GM18861 (cell line): ENCODE measurements at regions not wholly inside any gene's neighbourhood (a gene's known extent, or its start where the extent isn't known, plus 50 kb on each side); places are given as distances from the start of the nearest gene placed in this dataset.
"Not testable (repeated sequence)": the region's sequence is repeated elsewhere in the genome, so short reads cannot be mapped to it uniquely, and the experiment has no call there.

Experiments used
- ATAC-seq: cut with Tn5 transposase; IDR thresholded peaks from one replicate; pipeline ENCODE4 v1.9.1; 2021; ENCODE audit not compliant: unreplicated experiment

- ATAC-seq = no peak
Observed at GRCh38 chr2:53130441-53130943, 637.1 kb upstream of the CHAC2 start.

- ATAC-seq = no peak
Observed at GRCh38 chr2:53129851-53130250, 637.8 kb upstream of the CHAC2 start.

- no peak for ATAC-seq
Observed at GRCh38 chr2:53127061-53127650, 640.4 kb upstream of the CHAC2 start.

GRCh38 chr2:53114991-53115390 lies 652.6 kb upstream of the CHAC2 start:
- no peak for ATAC-seq

GRCh38 chr2:53114582-53114981 lies 653.0 kb upstream of the CHAC2 start:
- no peak for ATAC-seq

- ATAC-seq = not testable (repeated sequence)
Observed at GRCh38 chr2:53112408-53112807, 655.2 kb upstream of the CHAC2 start.

- no peak for ATAC-seq
Observed at GRCh38 chr2:53111406-53111805, 656.2 kb upstream of the CHAC2 start.

GRCh38 chr2:53111004-53111403 lies 656.6 kb upstream of the CHAC2 start:
- ATAC-seq = no peak

GRCh38 chr2:53108246-53108645 lies 659.4 kb upstream of the CHAC2 start:
- no peak for ATAC-seq

GRCh38 chr2:53104263-53104662 lies 663.3 kb upstream of the CHAC2 start:
- ATAC-seq = no peak

GRCh38 chr2:53103679-53104078 lies 663.9 kb upstream of the CHAC2 start:
- no peak for ATAC-seq

GRCh38 chr2:53098696-53099078 lies 668.9 kb upstream of the CHAC2 start:
- no peak for ATAC-seq

GRCh38 chr2:53096351-53096750 lies 671.3 kb upstream of the CHAC2 start:
- ATAC-seq = no peak

GRCh38 chr2:53095664-53096063 lies 671.9 kb upstream of the CHAC2 start:
- no peak for ATAC-seq

- no peak for ATAC-seq
Observed at GRCh38 chr2:53095227-53095626, 672.4 kb upstream of the CHAC2 start.

GRCh38 chr2:53093355-53093754 lies 674.2 kb upstream of the CHAC2 start:
- ATAC-seq = no peak

GRCh38 chr2:53091183-53091582 lies 676.4 kb upstream of the CHAC2 start:
- ATAC-seq = no peak

- no peak for ATAC-seq
Observed at GRCh38 chr2:53087874-53088461, 679.6 kb upstream of the CHAC2 start.

- ATAC-seq = no peak
Observed at GRCh38 chr2:53087262-53087873, 680.2 kb upstream of the CHAC2 start.

GRCh38 chr2:53077413-53077812 lies 690.2 kb upstream of the CHAC2 start:
- no peak for ATAC-seq

- ATAC-seq = no peak
Observed at GRCh38 chr2:53075760-53076159, 691.8 kb upstream of the CHAC2 start.

GRCh38 chr2:53067533-53067932 lies 700.1 kb upstream of the CHAC2 start:
- ATAC-seq = no peak

GRCh38 chr2:53067056-53067455 lies 700.5 kb upstream of the CHAC2 start:
- no peak for ATAC-seq
